Loucy (cell line): ENCODE measurements at regions not wholly inside any gene's neighbourhood (a gene's known extent, or its start where the extent isn't known, plus 50 kb on each side); places are given as distances from the start of the nearest gene placed in this dataset.

Source experiments
- EZH2phosphoT487 ChIP-seq: fragments of 200-600 bp; IDR thresholded peaks from 2 replicates; pipeline ENCODE4 v1.6.1; 2018; ENCODE audit warnings: antibody characterized with exemption, mild to moderate bottlenecking, moderate library complexity, borderline replicate concordance
- TF ChIP-seq, protein P1 (sequence below): fragments of 200-600 bp; sonication (generic); conservative IDR thresholded peaks from 2 replicates; pipeline ENCODE4 v1.5.1; 2014; ENCODE audit warnings: mild to moderate bottlenecking, antibody characterized with exemption, low read length

DNA sequence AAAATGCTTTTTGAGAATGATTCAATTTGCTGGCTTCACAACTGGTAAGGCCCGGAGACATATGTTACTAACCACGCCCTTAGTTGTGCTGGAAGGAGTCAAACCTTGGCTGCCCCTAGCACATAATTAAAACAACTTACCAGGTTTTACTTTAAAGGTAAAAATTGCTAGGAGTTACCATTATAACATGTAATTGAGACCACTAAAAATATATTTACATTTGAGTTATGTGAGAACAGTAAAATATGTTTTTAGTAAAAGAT lies 435.6 kb upstream of the CDH9 start:
- TF ChIP-seq, protein P1, sequence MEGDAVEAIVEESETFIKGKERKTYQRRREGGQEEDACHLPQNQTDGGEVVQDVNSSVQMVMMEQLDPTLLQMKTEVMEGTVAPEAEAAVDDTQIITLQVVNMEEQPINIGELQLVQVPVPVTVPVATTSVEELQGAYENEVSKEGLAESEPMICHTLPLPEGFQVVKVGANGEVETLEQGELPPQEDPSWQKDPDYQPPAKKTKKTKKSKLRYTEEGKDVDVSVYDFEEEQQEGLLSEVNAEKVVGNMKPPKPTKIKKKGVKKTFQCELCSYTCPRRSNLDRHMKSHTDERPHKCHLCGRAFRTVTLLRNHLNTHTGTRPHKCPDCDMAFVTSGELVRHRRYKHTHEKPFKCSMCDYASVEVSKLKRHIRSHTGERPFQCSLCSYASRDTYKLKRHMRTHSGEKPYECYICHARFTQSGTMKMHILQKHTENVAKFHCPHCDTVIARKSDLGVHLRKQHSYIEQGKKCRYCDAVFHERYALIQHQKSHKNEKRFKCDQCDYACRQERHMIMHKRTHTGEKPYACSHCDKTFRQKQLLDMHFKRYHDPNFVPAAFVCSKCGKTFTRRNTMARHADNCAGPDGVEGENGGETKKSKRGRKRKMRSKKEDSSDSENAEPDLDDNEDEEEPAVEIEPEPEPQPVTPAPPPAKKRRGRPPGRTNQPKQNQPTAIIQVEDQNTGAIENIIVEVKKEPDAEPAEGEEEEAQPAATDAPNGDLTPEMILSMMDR: no peak
- TF ChIP-seq EZH2phosphoT487: no peak
